ENCODE measurements at regions not wholly inside any gene's neighbourhood (a gene's known extent, or its start where the extent isn't known, plus 50 kb on each side); places are given as distances from the start of the nearest gene placed in this dataset.

DNA sequence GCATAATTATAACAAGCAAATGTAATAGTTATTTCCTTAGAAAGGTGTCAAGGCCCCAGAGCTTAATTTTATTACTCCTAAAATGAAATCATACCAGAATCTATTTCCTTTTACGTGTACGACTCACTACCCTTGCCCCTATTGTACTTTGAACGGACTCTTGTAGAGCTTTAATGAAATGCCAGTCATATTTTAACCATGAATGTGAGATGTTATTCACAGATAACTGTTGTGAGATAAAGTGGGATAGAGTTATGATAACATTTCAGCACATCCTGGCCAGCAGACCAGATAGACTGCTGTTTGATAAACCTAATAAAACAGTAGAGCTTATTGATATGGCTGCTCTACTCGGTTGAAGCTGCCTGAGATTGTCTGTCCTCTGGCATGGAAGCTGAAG, 500.8 kb upstream of the PBX1 start:
- no peak for TF ChIP-seq CREB1 (IDR thresholded peaks at IDR 0.05; ENCODE audit: low read depth)
- TF ChIP-seq BRCA1 (IDR thresholded peaks at IDR 0.05; ENCODE audit: low read depth, low read length) = no peak
- TF ChIP-seq EP300 (IDR thresholded peaks at IDR 0.05; ENCODE audit: borderline replicate concordance in 1 of 2, control insufficient read depth in 1 of 2, low read depth in 2 of 2, low read length in 2 of 2) = no peak
- TF ChIP-seq, protein P1, sequence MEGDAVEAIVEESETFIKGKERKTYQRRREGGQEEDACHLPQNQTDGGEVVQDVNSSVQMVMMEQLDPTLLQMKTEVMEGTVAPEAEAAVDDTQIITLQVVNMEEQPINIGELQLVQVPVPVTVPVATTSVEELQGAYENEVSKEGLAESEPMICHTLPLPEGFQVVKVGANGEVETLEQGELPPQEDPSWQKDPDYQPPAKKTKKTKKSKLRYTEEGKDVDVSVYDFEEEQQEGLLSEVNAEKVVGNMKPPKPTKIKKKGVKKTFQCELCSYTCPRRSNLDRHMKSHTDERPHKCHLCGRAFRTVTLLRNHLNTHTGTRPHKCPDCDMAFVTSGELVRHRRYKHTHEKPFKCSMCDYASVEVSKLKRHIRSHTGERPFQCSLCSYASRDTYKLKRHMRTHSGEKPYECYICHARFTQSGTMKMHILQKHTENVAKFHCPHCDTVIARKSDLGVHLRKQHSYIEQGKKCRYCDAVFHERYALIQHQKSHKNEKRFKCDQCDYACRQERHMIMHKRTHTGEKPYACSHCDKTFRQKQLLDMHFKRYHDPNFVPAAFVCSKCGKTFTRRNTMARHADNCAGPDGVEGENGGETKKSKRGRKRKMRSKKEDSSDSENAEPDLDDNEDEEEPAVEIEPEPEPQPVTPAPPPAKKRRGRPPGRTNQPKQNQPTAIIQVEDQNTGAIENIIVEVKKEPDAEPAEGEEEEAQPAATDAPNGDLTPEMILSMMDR (IDR thresholded peaks at IDR 0.05 in 2 of 3, conservative IDR thresholded peaks at IDR 0.05 in 1 of 3; ENCODE audit: control insufficient read depth in 2 of 3, extremely low read depth in 1 of 3, insufficient read depth in 1 of 3, low read depth in 3 of 3, low read length in 3 of 3) = no peak
- no peak for TF ChIP-seq NR2C2 (IDR thresholded peaks at IDR 0.05; ENCODE audit: borderline replicate concordance, control insufficient read depth, insufficient read length, low read depth)
- no peak for TF ChIP-seq POLR2A (IDR thresholded peaks at IDR 0.05; ENCODE audit: low read depth, low read length)
- TF ChIP-seq, protein P2, sequence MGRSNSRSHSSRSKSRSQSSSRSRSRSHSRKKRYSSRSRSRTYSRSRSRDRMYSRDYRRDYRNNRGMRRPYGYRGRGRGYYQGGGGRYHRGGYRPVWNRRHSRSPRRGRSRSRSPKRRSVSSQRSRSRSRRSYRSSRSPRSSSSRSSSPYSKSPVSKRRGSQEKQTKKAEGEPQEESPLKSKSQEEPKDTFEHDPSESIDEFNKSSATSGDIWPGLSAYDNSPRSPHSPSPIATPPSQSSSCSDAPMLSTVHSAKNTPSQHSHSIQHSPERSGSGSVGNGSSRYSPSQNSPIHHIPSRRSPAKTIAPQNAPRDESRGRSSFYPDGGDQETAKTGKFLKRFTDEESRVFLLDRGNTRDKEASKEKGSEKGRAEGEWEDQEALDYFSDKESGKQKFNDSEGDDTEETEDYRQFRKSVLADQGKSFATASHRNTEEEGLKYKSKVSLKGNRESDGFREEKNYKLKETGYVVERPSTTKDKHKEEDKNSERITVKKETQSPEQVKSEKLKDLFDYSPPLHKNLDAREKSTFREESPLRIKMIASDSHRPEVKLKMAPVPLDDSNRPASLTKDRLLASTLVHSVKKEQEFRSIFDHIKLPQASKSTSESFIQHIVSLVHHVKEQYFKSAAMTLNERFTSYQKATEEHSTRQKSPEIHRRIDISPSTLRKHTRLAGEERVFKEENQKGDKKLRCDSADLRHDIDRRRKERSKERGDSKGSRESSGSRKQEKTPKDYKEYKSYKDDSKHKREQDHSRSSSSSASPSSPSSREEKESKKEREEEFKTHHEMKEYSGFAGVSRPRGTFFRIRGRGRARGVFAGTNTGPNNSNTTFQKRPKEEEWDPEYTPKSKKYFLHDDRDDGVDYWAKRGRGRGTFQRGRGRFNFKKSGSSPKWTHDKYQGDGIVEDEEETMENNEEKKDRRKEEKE (IDR thresholded peaks at IDR 0.05) = no peak
- TF ChIP-seq BCL11A (IDR thresholded peaks at IDR 0.05; ENCODE audit: low read depth, low read length) = no peak
- TF ChIP-seq NBN (IDR thresholded peaks at IDR 0.05) = no peak
